Stimulated activated CD4-positive, alpha-beta T cell treated with anti-CD3 and anti-CD28 coated beads, Interleukin-2, amount 100 ng/mL, for 24 hours (primary cell): ENCODE measurements at regions not wholly inside any gene's neighbourhood (a gene's known extent, or its start where the extent isn't known, plus 50 kb on each side); places are given as distances from the start of the nearest gene placed in this dataset.
"Not testable (repeated sequence)": the region's sequence is repeated elsewhere in the genome, so short reads cannot be mapped to it uniquely, and the experiment has no call there.

Source experiments
- DNase-seq, 2 donors: peaks; one replicate each; pipeline ENCODE4 v3.0.0-alpha.2; 2020

DNA sequence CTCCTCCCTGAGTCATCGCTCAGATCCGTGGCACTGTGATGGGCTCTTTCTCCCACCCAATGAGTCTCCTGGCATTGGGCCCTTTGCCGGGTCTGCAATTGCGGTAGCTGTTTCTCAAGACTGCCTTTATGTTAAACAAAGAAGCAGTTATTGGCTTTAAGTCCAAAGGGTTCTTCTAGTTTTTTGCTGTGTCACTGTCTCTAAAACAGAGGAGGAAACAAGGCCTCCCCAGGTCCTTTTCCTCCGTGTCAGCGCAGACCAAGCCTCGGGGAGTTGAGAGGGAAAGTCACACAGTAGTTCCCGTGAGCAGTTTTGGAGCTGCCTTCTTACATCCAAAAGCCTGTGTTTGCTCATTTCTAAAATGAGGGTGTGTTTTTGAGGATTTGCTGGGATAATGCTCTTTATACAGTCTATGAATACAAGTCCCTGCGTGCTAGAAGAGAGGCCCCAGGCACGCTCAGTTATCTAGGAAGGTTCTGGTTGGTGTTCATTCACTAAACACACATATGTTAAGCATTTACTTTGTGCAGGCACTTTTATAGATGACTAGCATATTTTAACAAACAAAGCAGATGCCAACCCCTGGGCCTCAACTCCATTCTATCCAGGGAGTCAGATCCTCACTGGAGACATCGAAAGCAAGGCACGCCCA, 126.0 kb upstream of the PZP start:
- no peak for DNase-seq

DNA sequence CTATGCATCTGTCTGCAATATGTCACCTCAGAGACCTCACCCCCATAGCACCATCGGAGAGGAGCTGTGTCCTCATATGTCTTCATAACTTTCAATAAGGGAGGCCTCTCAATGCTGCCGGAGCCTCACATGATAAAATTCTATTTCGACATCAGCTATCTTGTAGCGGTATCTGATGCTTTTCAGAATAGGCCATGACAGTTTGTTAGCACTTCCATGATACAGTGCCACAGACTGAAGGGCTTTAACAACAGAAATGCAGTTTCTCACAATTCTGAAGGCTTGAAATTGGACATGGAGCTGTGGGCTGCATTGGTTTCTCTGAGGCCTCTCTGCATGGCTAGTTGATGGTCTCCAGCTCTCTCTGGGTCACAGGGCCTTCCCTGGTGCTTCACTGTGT, 125.0 kb upstream of the PZP start:
- no peak for DNase-seq

DNA sequence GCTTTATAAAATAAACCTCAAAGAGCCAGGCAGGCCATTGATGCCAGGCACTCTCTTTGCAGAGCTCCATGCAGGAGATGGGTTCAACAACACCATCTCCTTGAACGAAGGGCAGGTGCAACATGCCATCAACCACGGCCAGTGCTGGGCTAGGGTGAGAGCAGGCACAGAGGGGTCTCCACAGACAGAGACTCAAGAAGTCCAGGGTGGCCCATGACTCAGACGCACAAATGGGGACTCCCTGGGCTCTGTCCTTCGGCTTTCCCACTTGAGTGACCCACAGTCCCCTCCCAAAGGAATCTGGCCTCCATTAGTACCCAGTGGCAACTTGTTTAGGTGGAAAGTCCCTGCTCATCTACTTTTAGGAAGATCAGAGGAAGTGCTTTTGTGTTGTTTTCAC, 124.4 kb upstream of the PZP start:
- no peak for DNase-seq

DNA sequence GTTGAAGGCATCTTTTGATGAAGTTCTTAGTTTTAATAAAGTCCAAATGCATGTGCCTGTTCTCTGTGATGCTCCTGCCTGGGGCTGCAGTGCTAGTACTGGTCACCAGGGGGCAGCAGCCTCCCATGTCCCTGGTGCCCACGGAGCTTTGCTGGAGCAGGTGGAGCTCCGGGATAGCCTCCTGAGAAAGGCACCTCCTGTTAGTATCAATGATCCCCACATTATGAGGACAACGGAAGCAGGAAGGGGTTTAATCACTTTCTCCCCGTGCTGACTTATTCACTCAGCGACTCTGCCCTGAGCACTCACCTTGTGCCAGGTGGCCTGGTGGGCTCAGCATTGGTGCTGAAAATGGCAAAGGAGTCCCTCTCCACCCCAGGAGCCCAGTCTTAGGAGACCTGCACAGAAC, 123.0 kb upstream of the PZP start:
- peak; percentile 77 to 84 for DNase-seq

DNA sequence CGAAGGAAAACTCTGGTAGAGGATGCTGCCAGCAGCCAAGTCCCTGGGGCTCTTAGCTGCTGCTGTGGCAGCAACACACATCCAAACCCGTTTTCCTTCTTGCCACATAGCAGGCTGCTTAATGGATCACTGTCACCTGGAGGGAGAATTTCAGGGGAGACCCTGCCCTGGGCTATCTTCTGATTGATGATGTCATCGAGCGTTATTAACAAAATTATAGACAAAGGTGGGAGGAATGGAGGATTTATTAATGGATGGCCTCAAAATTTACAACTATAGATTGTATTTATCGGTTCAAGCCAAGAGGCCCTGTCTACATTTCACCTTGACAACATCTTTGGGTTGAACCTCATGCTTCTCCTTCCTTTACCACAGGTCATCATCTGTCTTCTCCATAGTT, 120.8 kb upstream of the PZP start:
- DNase-seq, result no peak

DNA sequence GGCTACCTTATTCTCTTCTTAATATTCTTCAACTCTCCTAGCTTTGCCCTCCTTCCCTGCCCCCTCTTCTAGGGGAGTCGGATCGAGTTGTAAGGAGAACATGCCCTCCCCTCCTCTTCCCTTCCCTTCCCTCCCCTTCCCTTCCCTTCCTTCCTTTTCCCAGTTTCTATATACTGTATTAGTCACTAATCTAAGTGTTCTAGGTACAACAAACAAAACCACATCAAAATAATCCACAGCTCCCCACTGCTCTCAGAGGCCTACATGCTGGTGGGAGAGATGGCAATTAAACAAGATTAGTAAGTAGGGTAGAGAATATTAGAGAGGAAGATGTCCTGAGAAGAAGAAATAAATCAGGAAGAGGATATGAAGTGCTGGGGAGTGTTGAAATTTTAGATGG, 119.9 kb upstream of the PZP start:
- DNase-seq, result no peak

DNA sequence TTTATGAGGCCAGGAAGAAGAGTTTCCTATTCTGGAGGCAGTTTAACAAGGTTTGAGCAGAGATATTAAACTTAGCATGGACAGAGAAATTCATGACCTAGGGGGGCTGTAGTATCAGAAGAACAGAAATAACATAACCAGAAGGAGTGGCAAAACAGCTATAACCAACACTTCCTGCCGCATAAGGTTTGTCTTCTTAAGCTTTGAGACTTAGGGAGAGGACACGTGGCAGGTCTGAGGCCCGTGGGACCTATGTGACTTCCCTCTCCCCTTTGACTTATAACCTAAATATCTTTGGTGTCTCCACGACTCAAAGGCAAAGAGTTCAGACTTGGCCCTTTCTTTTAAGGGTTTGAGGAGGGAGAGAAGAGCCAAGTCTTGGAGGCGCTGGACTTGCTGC, 119.1 kb upstream of the PZP start:
- no peak for DNase-seq

DNA sequence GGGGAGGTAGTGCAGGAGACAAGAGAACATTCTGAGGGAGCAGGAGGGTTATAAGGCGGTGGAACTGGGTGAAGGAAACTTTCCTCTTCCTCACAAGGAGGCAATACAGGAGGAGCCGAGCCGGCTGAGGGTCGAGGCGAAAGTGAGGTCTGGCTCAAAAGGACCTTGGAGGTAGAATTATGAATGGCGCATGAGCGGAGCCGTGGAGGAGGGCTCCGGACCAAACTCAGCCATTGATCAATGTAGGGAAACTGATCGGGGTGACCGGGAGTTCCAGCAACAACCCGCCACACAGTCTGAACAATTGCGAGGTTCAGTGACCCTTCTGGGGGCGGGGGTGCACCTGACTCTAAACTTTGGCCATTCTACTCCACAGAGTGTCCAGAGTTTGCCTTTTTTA, 118.7 kb upstream of the PZP start:
- DNase-seq, result not testable (repeated sequence)

DNA sequence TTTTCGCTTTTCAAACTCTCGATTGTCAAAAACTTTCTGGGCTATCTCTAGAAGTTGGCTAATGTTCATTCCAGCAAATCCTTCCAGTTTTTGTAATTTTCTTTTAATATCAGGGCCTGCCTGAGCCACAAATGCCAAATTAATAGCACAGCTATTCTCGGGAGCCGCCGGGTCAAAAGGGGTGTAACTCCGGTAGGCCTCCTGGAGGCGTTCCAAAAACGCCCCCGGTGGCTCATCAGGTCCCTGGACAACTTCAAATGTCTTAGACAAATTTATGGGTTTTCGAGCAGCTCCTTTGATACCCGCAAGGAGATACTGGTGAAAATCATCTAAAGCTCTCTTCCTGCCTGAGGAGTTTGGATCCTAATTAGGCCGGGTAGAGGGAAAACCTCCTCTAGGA, 117.9 kb upstream of the PZP start:
- no peak for DNase-seq

DNA sequence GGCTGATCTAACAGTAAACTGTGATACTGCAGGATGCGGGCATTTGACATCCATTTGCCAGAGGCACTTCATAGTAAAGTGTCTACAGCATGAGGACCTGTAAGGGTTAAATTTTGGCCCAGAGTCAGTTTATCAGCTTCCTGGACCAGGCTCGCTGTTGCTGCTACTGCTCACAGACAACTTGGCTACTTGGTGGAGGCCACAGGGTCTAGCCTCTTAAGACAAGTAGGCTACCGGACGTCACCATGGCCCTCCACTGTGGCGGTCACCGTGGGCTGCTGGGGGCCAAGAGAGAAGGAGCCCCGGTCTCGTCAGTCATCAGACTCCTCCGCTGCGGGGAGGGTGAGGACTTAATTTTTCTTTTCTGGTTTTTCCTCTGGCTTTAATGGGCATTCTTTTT, 117.3 kb upstream of the PZP start:
- no peak for DNase-seq

DNA sequence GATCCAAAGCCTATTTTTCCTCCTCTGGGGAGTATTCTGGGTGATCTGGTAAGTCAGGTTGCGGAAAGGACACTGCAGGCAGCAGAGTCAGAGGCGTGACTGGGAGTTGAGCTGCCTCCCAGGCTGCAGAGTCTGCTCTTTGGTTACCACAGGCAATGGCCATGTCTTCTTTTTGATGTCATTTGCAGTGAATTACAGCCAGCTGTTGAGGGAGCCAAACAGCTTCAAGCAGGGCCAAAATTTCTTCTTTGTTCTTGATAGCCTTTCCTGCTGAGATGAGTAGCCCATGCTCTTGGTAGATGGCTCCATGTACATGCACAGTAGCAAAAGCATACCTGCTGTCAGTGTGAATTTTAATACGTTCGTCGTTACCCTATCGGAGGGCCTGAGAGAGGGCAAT, 116.6 kb upstream of the PZP start:
- no peak for DNase-seq

DNA sequence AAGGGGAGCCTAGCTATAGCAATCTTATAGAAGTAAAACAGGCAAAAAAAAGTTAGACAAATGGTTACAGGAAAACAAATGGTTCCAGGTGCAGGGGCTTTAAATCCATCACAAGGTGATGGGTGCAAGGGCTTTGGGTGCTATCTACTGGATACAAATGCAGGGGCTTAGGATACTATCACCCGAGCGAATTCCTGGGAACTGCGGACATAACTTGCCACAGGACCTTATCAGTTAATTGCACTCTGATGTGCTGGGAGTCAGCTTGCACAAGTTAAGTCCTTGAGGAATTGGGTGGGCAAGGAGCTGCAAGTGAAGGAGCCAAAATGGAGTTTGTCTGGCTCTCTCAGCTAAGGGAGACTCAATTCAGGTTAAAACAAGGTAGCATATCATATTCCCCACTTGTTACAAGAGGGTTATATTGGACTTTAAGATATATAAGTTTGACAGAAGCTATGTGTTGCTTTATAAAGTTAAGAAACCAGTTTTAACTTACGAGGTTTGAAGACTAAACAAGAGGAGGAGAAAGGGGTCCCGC, 115.0 kb upstream of the PZP start:
- no peak for DNase-seq

DNA sequence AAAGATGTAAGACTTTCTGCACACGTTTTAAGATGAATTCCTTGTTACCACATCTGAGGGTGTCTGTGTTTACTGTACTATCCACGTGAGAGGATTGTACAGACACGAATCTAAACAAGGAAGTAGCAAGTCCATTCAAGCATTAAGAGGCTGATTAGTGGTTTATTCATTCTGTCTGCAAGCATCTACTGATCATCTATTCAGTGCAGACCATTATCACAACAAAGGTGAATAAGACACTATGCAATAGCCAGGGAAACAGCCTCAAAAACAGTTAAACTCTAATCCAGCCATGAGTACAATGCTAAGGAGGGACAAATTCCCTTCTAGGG, 111.6 kb upstream of the PZP start:
- no peak for DNase-seq

DNA sequence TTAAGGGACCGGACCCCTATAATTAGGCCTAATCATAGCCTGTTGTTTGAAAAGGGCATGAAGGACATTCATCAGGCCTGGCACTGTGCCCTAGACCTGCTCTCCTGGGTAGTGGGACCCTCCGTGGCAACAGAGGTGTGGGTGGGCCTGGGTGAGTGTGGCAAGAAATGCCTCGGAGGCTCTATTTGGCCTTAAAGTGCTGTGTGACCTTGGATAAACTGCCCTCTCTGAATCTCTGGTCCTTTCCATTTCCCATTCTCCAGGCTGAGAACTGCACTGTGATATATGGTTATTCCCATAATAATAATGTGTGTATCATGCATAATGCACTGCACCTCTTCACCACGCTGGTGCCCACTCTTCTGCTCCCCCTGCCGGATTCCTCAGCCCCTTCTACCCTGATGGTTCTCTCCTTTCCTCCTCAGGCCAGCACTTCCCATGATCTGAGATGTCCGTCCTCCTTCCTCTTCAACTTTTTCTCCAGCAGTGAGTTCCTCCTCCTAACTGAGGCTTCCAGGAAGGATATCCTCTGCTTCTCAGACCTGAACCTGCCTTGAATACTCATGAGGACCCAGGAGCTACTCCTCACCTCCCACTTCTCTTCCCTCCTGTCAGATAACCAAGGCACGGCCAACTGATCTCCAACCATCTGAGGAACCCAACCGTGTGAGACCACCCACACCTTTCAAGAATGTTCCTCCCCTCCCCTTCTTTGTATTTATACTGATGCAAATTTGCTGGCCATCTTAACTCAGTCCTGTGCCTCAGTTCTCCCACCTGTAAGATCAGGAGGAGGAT, 111.0 kb upstream of the PZP start:
- DNase-seq, result no peak

DNA sequence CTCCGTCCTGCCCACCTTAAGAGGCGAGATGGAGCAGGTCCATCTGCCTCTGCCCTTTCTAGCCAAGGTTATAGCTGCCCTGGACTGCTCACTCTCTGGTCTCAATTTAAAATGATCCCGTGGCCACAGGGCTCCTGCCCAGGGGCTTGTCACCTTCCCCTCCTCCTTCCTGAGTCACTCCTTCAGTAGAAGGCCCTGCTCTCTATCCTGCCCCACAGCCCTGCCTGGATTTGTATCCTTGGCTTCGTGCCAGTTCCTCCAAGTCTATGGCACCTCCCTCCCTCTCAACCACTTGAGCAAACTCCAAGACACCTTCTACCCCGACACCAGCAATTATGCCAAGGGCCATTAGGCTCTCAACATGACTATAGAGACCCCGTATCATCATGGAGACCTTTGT, 105.3 kb upstream of the PZP start:
- DNase-seq, result not testable (repeated sequence)

DNA sequence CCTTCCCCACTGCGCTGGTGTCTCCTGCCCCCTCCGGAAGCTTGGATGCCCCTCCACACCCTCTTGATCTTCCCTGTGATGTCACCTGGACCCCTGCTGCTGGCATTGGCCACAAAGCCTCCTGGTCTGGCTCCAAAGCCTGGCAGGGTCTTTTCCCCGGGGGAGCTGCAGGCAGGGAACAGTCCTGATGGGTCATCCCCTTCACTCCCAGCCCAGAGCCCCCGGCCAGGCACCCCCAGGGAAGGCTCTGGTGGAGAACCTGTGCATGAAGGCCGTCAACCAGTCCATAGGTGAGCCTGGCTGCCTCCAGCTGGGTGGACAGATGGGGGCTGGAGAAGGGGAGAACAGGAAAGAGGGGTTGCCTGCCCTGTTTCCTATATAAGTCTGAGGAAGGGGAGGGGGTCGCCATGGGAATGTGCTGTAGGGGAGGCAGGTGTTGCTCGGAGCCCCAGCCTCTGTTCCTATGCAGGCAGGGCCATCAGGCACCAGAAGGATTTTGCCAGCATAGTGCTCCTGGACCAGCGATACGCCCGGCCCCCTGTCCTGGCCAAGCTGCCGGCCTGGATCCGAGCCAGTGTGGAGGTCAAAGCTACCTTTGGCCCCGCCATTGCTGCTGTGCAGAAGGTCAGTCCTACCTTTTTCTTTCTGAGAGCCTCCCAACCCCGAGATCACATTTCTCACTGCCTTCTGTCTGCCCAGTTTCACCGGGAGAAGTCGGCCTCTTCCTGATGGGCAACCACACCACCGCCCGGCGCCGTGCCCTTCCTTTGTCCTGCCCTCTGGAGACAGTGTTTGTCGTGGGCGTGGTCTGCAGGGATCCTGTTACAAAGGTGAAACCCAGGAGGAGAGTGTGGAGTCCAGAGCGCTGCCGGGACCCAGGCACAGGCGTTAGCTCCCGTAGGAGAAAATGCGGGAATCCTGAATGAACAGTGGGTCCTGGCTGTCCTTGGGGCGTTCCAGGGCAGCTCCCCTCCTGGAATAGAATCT, 104.5 kb upstream of the PZP start:
- not testable (repeated sequence) for DNase-seq

DNA sequence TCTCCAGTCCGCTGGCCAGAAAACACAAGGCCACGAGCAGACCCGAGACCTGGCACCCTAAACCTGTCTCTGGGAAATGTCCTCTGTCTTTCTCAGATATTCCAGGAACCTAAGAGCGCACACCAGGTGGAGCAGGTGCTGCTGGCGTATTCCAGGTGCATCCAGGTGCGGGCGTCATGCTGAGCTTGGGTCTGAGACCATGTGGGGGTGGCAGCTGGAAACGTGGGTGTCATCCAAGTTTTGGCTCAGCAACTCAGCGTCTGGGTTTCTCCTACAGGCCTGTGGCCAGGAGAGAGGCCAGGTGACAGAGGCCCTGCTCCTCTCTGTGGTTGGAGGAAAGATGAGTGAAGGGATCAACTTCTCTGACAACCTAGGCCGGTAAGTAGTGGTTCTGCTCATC, 103.3 kb upstream of the PZP start:
- DNase-seq, result not testable (repeated sequence)

DNA sequence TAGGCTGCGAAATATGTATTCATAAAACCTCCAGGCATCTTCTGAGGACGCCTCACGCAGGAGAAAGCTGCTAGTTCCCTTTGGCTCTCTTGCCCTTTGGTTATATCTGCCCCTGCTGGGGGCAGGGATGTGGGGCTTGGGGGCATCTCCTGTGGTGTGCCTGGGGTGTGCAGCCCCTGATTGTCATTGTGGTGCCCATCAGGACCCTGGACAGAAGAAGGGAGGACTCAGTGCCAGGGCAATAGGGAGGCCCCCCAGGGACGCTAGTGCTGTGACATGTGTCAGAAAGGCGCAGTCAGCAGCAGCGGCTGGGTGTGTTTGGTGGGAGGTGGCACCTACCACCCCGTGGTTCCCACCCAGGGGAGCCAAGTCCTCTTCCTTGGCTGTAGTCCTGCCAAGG, 102.5 kb upstream of the PZP start:
- DNase-seq, result not testable (repeated sequence)

DNA sequence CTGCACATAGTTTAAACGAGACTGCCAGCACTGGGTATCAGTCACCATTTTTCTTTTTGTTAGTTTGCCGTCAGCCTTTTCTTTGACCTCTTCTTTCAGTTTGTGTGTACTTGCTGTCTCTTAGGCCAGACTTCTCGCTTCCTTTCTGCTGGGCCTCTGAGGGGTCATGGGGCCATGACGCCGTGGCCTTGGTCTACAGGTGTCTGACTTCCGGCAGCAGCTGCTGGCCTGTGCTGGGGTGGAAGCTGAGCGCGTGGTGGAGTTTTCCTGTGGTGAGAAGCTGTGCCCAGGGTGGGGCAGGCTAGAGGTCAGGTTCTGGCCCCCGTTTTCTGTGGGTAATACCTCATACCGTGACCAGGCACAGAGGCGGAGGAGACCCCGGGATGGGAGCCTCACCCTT, 101.6 kb upstream of the PZP start:
- not testable (repeated sequence) for DNase-seq

DNA sequence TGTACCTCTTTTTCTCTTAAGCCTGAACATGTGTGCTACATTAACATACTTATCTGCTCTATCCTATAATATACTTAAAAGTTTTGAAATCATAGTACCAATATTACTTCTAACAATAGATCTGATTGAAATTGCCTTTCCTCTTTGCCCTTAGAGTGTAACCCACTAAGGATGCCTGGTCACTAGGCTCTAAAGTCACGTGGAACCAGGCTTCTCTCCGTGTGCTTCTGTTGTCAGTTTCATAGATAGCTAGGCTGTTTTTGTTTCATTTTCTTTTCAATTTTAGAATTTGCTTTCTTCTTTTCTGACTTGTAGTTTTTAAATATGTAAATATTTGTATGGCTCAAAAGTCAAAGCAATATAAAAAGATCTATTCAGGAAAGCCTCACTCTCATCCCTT, 100.5 kb upstream of the PZP start:
- not testable (repeated sequence) for DNase-seq

DNA sequence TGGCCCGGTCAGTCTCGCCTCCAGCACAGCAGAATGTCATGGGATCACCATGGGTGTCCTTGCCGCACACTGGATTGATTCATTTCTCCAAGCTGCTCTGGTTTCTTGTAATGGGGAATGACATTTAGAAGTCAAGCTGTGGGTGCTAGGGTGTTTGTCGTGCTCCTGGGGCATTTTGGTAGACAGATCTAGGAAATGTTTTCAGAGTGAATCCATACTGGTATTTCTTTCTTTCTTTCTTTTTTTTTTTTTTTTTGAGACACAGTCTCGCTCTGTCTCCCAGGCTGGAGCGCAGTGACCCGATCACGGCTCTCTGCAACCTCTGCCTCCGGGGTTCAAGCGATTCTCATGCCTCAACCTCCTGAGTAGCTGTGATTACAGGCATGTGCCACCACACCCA, 100.0 kb upstream of the PZP start:
- not testable (repeated sequence) for DNase-seq

DNA sequence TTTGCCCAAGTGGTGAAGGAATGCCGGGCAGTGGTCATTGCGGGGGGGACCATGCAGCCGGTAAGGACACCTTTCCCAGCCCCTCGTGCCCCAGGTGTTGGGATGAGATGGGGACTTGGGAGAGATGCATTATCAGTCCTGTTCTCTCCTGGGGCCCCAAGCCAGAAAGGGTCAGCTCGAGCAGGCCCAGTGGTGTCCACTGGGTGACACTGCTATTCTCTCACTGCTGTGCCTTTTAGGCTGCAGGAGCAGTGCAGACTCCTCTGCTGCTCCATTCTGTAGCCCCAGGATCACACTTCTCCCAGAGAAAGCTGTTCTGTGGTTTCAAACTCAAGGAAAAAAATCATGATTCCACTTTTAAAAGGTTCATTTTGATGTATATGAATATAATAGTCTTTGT, 99.1 kb upstream of the PZP start:
- DNase-seq, result not testable (repeated sequence)

DNA sequence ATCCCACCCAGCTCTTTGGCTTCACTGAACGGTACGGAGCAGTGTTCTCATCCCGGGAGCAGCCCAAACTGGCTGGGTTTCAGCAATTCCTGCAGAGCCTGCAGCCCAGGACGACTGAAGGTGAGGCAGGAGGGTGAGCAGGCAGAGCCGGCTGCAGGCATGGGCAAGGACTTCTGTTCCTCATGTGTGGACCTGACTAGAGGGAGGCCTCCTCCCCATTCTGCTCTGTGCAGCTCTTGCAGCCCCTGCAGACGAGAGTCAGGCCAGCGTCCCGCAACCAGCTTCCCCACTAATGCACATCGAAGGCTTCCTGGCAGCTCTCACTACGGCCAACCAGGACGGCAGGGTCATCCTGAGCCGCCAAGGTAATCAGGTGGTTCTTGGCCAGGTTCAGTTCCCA, 97.8 kb upstream of the PZP start:
- DNase-seq, result not testable (repeated sequence)
